HG02642 (cell line): ENCODE measurements at regions not wholly inside any gene's neighbourhood (a gene's known extent, or its start where the extent isn't known, plus 50 kb on each side); places are given as distances from the start of the nearest gene placed in this dataset.
A peak's percentile ranks its signal among the peaks of the same experiment; 100 is the strongest.
"Not testable (repeated sequence)": the region's sequence is repeated elsewhere in the genome, so short reads cannot be mapped to it uniquely, and the experiment has no call there.

Source experiments
- ATAC-seq: cut with Tn5 transposase; IDR thresholded peaks from one replicate; pipeline ENCODE4 v1.9.1; 2021; ENCODE audit warnings: mild to moderate bottlenecking; ENCODE audit not compliant: unreplicated experiment, poor library complexity

DNA sequence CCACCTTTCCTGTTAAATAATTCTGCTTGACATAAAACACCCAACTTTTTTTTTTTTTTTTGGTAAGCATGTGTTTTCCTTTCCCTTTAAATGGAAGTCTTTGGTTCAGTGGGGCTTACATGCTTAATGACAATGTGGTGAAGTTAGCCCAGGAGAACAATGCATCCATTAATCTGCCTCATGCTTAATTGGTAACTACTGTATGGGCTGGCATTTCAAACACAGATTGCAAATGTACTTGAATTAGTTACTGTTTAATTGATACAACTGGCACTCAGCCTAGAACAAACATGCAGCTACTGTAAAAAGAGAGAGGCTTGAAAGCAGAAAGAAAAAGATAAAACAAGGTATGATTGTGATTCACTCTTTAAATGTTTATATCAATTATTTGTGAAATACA lies 483.6 kb upstream of the NOX3 start:
- ATAC-seq = no peak

DNA sequence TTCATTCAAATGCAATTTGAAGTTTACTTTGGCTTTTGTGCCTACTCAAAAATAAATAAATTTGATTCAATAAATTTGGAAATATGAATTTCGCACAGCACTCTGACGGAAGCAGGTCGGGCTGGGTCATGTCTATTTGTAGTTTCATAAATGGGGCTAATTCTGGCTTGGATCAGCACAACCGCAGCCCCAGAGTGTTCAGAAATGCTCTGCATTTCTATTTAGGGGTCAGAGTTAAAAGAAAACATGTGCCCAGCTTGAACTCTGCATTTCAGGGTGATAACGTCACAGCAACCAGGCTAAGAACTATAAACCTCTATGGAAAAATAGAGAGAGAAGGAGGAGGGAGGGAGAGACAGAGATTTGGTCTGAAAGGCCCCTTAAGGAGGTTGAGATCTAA lies 480.9 kb upstream of the NOX3 start:
- ATAC-seq = no peak

DNA sequence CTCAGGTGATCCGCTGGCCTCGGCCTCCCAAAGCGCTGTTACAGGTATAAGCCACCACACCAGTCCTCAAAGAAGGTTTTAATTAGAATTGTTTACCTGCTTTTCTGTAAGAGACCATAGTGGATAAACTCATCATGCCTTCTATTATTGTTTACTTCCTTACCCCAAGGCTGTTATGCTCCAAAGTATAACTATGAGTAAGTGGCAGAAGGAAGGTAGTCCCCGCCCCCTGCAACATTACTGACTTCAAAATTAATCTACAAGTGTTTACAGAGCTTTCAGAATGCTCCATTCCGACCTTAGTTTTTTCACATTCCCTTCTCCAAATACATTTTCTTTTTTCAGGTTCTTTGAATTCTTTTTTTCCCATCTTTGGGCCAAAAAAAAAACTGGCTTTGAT lies 480.5 kb upstream of the NOX3 start:
- ATAC-seq = no peak

DNA sequence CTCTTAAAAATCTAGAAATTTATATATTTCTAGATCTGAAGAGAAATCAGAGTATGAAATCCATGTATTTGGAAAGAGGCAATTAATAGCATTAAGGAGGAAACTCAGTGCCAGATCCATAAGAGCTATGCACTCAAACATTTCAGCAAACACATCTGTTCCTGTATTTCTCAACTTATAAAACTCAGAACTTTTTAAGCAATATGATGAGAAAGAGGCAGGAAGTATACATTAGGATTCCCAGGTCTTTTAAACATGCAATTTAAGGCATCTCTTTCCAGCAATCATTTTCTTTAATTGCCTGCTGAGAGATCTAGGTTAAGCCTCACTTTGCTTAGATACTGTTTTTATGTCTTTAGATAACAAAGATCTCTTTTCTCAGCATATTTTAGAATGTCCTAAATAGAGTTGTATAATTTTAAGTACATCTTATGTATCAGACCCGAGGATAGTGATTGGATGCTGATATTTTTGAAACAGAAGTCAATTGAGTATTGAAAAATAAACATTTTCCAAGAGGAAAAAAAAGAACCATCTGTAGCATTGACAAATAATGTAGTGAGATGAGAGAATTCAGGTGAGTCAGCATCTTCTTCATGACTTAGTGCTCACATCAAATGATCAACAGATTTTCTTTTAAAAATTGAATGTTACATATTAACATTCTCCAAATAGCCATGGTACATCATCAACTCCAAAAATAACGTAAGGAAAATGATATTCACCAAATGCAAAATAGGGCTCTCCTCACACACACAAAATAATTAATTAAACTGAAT lies 461.4 kb upstream of the NOX3 start:
- ATAC-seq = no peak

DNA sequence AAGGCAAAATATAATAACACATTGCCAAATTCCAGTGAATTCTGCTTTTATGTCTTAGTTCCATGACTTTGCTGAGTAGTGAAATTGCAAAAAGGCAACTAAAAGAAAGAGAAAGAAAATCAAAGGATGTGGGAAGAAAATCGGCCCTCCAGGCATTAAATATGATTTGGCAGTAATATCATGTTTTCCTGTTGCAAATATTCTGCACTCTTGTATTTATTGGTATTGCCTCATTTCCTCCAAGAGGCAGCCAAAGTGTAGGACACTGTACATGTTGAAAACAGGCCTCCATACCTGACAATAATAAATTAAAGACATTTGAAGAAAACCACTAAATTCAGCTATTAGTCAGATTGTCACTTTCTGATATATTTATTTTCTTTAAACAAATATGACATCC lies 460.0 kb upstream of the NOX3 start:
- no peak for ATAC-seq

DNA sequence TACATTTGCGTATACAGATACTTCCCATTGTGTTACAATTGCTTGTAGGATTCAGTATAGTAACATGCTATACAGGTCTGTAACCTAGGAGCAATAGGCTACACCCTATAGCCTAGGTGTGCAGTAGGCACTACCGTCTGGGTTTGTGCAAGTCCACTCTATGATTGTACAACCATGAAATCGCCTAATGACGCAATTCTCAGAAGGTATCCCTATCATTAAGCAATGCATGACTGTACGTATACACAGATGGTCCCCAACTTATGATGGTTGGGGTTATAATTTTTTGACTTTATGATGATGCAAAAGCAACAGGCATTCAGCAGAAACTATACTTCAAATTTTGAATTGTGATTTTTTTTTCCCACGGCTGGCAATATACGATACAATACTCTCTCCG lies 458.2 kb upstream of the NOX3 start:
- ATAC-seq = no peak

DNA sequence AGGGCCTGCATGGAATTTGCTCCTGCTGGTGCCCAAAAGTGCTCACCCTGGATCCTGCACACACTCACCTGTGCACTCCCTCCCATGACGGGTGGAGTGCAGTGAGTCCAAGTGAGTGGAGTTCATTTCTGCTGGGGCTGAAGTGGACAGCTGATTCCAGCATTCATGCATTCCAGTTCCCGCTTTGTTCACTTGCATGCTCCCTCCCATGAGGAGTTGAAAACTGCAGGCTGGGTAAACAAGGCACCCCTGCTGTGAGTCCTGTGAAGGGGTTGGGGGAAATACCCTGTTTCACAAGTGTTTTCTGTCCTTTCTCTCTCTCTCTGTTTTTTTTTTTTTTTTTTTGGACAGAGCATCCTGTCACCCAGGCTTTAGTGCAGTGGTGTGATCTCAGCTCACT lies 454.1 kb upstream of the NOX3 start:
- no peak for ATAC-seq

DNA sequence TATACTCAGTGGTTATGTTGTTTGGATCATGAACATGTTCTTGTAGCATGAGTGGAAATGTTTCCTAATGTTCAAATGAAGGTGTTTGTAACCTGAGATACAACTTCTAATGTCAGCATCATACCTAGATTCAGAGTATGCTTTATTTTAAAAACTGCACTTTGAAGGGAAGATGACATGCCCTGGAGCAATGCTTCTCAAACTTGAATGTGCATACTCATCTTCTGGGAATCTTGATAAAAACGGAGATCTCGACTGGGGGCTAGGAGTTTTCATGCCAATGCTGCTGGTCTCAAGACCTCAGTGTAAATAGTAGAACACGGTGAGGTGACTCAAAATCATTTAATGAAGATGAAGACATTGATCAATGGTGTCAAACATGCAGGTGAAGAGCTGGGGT lies 440.0 kb upstream of the NOX3 start:
- ATAC-seq = no peak

DNA sequence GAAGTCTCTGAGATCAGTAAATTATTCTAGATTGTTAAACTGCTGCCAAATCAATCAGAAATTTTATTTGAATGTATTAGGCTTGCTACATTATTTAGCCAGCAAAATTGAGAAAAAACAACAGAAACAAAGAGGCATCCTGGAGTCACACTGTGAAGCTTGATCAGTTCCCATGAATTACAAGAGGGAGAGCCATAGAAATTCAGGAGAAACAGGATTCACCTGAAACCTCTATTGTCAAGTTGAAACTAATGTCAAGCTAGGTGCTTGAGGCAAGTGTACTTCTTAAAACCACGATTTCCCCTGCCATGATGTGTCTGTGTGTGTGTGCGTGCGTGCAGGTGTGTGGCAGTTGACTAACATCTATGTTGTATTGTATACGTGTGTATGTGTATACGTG lies 439.1 kb upstream of the NOX3 start:
- ATAC-seq = no peak

DNA sequence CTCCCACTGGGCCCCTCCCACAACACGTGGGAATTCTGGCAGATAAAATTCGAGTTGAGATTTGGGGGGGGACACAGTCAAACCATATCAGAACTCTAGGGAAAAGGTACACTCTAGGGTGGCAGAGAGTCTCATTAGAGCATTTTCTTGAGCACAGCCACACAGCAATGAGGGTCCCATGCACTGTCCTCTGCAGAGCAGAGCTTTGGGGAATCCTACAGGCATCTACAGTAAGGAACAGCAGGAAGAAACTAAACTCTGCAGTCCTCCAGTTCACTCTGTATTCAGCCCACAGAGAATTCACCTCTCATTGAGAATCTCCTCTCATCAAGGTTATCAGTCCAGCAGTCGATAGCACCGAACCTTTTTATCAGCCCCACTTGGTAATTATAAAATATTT lies 438.6 kb upstream of the NOX3 start:
- ATAC-seq = no peak

DNA sequence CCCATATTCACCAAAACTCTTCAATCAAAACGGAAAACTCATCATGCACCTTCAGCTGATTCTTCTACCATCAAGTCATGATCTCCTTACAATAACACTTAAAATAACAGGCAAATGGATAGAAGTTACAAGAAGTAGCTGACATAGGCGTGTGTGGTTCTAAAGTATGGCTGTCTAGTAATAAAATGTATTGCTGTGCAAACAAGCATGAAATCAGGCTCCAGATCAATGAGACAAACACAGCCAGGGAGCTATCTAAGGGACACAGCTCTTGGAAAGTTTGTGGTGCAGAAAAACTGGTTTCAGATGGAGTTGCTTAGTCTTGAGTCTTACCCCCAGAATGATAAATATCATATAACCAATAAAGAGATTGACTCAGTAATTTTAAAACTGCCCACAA lies 434.8 kb upstream of the NOX3 start:
- ATAC-seq = no peak

DNA sequence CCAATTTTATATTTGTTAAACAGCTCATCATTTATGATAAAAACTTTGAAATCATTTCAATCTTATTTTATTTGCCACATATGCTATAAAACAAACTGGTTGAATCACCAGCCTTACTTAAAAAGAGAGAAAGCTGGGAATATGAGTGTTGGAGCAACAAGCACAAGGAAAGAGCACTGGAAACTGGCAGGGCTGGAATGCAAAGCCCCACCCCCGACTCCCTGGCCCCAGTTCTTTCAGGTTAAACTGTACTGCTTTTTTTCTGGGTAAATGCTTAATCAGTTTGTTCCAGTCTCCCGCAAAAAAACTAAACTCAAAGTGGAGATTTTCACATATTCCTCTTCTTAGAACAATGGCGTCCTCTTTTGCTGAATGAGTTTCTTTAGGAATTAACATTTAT lies 433.8 kb upstream of the NOX3 start:
- no peak for ATAC-seq

DNA sequence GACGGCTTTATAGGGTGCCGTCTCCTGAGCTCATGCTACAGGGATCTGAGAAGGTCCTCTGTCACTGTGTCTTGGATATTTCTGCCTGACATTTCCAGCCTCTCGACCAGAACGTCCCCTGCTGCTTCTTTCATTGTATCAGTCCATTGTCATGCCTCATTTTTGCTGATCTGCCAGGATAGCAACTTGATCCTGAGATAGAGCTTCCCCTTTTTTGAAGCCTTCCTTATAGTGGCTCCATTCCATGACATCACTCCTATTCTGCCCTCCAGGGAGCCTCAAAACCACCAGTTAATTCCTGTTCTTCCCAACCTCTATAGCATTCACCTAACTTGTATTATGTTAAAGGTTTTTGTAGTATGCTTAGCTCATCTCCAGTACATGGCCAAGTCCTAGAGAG lies 431.8 kb upstream of the NOX3 start:
- ATAC-seq = no peak

DNA sequence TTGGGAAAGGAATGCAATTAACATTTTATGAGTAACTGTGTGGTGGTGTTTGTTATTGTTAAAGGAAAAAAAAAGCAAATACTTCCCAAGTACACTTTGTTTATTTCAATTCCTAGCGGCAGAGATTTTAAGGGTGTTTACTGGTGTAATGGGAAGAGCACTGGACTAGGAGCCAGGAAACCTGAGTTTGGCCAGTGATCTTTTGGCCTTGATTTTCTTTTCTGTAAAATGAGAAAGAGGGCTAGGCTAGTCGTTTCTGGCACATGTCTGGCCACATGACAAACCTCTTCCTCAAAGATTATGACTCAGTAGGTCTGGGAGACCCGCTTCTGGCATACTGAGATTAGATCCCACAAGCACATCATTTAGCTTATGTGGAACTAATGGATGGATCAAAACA lies 428.1 kb upstream of the NOX3 start:
- no peak for ATAC-seq

DNA sequence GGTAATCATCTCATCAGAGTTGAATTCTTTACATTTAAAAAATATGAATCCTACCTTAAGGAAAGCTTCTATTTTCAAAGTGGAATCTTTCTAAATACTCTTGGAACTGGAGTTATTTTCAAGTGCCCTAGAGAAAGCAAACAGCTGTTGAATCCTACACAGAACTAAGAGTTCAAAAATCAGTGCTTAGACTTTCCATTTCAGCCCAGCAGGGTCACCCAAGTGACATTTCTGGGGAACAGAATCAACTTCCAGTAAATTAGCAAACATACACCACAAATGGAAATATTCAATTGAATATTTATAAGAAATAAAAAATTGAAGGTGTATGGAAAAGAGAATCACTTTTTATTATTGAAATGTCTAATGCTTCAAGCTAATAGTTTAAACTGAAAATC lies 427.7 kb upstream of the NOX3 start:
- no peak for ATAC-seq

DNA sequence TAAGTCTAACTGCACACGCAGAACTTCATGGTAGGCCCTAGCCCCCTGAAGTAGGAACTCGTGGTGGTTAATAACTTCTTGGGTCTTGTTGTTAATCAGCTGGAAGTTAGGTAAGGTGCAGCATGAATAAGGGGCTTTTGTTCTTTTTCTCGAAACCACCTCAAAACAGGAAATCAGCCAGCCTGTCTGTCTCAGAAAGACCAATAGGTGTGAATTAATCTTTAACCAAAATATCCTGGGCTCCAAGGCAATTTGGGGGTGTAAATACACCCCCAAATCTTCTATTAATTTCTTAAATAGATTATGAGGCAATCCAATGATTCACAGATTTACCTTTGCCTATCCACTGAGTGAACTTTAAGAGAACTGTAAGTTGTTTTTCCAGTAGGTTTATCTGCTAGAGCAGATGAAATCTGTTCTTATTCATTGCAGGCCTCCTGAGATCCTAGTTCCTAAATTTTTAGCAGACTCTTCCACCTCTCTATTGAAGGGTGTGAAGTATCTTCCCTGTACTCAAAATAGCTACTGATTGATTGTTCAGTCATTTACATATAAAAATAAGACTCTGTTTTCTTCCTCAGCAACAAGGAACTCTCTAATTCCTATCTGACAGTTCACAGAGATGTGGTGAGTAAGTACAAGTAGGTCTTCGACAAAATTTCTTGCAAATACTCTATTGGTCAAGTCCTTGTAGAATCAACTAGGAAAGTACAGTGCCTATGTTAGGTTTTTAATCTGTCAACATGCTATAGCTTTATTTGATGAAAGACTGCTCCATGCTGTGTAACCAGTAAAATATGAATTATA lies 427.1 kb upstream of the NOX3 start:
- peak; percentile 84 for ATAC-seq

DNA sequence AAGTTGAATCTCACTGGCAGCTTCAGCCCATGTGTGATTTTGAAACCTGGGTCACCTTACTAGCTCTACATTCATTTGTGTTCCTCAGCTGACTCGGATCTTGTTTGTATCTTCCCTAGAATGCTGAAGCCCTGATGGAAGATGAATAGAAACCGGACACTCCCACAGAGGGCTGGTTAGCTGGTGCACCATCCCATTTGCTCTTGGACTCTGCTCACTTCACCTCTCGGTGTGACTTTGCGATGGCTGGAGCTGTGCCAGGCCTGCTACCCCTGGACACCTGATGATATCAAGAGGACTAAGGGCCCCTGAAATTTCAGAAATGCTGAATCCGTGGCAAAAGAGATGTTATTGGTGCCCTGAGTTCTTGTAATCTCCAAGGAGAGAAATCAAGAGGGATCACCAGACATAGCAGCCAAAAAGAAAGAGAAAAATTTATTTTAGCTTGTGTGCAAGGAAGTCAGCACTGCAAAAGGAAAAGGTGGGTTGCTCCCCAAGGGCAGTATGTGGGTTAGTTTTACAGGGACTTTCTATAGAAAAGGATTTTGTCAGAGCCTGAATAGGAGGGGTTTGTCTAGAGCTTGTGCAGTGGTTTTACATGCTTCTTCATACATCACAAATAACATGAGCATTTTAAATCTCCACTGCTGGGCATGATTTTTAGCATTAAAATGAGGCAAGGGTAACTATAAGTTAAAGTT lies 426.3 kb upstream of the NOX3 start:
- peak; percentile 41 for ATAC-seq

DNA sequence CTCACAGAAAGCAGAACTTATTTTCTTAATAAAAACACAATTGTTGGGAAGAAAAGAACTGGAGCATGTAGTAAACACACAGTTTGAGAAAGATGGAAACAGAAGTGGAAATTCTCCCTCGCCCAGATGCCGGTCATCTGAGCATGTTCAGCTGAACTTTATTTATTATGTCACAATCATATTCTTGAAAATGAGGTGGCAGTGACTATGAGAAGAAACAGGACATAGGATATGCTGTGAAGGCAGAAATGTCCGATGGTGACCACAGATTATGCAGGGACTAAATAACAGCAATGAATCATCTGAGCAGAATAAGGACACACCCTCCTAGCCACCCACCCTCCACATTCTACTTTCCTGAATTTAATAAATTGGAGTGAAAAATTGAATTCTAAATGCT lies 425.3 kb upstream of the NOX3 start:
- ATAC-seq = no peak

DNA sequence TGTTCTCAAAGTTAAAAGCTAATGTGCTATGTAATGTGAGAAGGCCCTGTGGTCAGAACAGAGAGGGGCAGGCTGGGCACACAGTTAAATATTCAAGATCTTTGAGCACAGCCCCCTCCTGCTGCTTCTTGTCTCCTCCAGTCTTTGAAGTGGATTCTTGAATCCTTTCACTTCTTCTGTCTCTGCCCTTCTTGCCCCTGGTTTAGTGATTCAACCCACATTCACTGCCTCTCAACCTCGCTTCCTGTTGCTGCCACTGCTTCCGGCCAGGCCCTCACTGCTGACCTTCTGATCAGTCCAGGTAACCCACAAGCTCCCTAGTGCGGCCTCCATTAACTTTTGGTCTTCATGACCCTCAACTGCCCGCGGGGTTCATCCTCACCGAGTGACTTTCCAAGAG lies 417.3 kb upstream of the NOX3 start:
- ATAC-seq = no peak

DNA sequence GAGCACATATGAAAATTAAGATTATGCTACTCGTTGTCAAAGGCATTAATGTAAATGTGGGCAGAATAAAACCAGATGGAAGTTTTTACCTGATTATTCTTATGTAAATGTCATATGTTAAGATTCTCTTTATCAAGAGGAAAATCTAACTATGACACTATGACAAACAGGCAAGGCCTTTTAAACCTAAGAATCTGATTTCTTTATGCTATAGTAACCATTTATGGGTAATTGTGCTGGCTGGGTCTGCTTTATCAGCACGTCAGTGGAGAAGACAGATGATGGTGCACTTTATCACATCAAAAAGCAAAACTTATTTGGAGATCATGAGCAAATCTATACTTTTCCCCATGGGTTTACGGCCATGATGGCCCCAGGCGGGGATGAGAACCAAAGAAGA lies 412.0 kb upstream of the NOX3 start:
- ATAC-seq = no peak

DNA sequence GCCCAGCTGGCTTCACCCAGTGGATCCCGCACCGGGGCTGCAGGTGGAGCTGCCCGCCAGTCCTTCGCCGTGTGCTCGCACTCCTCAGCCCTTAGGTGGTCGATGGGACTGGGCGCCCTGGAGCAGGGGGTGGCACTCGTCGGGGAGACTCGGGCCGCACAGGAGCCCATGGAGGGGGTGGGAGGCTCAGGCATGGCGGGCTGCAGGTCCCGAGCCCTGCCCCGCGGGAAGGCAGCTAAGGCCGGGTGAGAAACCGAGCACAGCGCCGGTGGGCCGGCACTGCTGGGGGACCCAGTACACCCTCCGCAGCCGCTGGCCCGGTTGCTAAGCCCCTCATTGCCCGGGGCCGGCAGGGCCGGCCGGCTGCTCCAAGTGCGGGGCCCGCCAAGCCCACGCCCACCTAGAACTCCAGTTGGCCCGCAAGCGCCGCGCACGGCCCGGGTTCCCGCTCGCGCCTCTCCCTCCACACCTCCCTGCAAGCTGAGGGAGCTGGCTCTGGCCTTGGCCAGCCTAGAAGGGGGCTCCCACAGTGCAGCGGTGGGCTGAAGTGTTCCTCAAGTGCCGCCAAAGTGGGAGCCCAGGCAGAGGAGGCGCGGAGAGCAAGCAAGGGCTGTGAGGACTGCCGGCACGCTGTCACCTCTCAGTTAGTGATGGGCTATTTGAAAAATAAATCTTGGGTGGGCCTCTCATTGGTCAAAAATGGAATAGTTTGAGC lies 411.2 kb upstream of the NOX3 start:
- not testable (repeated sequence) for ATAC-seq
